Stimulated activated naive B cell treated with anti-CD40 and anti-IgM and Interleukin-4, amounts not matched to agents 10 μg/mL and 1 μg/mL and 100 μg/mL, for 72 hours (primary cell): ENCODE measurements at regions not wholly inside any gene's neighbourhood (a gene's known extent, or its start where the extent isn't known, plus 50 kb on each side); places are given as distances from the start of the nearest gene placed in this dataset.

Source experiments
- ATAC-seq, 2 donors: fragments of 150-1000 bp; cut with Tn5 transposase; replicated peaks; 2 replicates each; pipeline ENCODE4 v1.10.0; 2021; ENCODE audit warnings: moderate library complexity in 1 of 2
- DNase-seq: peaks from one replicate; pipeline ENCODE4 v3.0.0; 2021
- H3K27ac Mint-ChIP-seq: one replicate; pipeline ENCODE4 v1.8.0; 2022; ENCODE audit warnings: mild to moderate bottlenecking, mixed read lengths
- H3K27me3 Mint-ChIP-seq, 2 donors: one replicate each; pipeline ENCODE4 v1.8.0; 2022; ENCODE audit warnings: mixed read lengths in 2 of 2
- H3K36me3 Mint-ChIP-seq, 2 donors: one replicate each; pipeline ENCODE4 v1.8.0; 2022; ENCODE audit warnings: mixed read lengths in 2 of 2, mild to moderate bottlenecking in 1 of 2
- H3K4me1 Mint-ChIP-seq, 2 donors: one replicate each; pipeline ENCODE4 v1.8.0; 2022; ENCODE audit warnings: mixed read lengths in 2 of 2, mild to moderate bottlenecking in 1 of 2
- H3K4me3 Mint-ChIP-seq, 2 donors: one replicate each; pipeline ENCODE4 v1.8.0; 2022; ENCODE audit warnings: mild to moderate bottlenecking in 2 of 2, mixed read lengths in 2 of 2, moderate library complexity in 1 of 2
- H3K9me3 Mint-ChIP-seq, 2 donors: one replicate each; pipeline ENCODE4 v1.8.0; 2022; ENCODE audit warnings: mixed read lengths in 2 of 2, mild to moderate bottlenecking in 1 of 2

DNA sequence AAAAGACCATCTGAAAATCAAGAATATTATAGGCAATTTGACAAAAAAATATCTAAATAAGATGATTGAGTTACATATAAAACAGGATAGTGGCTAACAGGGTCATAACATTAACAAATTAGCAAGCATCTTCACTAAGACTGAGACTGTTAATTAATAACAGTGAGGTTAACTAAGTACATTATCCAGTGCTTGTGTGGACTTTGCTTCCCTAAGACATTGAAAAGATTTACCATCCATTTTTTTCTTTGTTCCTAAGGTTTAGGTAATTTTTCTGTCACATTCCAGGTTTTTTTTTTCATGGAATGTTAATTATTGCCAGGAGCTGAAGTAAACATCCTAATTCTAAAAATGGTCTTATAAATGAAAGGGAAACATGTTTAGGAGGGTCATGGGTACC lies 227.6 kb downstream of the ANKRD7 start:
- Mint-ChIP-seq H3K36me3 (no peaks in the 10 kb centered on the region), H3K4me3 (no peak overlapping the region), H3K9me3 (peaks cover 0 to 7% of the 10 kb centered on the region in 2 donors), H3K27me3 (no peaks in the 10 kb centered on the region), H3K27ac (no peak overlapping the region), H3K4me1 (no peaks in the 10 kb centered on the region)
- ATAC-seq = no peak
- DNase-seq = no peak

DNA sequence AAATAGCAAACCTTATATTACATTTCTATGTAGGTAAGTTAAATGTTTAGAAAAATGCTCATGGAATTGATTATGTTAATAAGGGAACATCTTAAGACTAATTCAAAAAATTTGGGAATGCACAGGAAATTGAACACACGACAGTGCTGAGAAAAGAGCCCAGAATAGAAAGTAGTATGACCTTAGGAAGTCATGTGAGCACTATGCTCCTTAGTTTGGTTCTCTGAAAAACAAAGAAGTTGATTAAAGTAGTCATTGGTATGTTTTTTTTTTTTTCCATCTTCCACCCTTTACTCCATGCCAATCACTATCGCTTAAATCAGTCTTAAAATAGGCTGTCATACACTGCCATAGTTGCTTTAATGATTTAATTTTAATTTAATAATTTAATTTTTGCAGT lies 242.9 kb downstream of the ANKRD7 start:
- DNase-seq (no peak), ATAC-seq (no peak)
- Mint-ChIP-seq H3K27me3 (no peaks in the 10 kb centered on the region), H3K9me3 (no peaks in the 10 kb centered on the region), H3K4me3 (no peak overlapping the region), H3K4me1 (no peaks in the 10 kb centered on the region), H3K27ac (no peak overlapping the region), H3K36me3 (no peaks in the 10 kb centered on the region)

DNA sequence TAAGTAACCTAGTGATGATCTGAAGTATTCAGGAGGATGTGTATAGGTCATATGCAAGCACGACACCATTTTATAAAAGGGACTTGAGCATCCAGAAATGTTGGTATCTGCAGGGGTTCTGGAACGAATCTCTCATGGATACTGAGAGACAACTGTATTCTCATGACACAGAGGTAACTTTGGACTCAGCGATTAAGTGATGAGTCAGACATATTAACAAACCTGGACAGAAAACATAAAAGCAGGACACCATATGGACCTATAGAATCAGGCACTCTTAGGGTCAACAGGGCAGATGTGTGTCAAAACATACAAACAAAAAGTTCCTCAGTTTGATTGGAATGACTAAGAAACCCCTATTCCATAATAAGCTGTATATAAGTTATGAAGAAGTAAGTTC lies 248.1 kb downstream of the ANKRD7 start:
- peaks cover 0 to 2% of the 10 kb centered on the region in 2 donors for H3K9me3 Mint-ChIP-seq
- H3K4me1 Mint-ChIP-seq = no peaks in the 10 kb centered on the region
- H3K27ac Mint-ChIP-seq = no peak overlapping the region
- no peaks in the 10 kb centered on the region for H3K27me3 Mint-ChIP-seq
- DNase-seq (no peak), ATAC-seq (no peak)
- H3K36me3 Mint-ChIP-seq = no peaks in the 10 kb centered on the region
- no peak overlapping the region for H3K4me3 Mint-ChIP-seq

DNA sequence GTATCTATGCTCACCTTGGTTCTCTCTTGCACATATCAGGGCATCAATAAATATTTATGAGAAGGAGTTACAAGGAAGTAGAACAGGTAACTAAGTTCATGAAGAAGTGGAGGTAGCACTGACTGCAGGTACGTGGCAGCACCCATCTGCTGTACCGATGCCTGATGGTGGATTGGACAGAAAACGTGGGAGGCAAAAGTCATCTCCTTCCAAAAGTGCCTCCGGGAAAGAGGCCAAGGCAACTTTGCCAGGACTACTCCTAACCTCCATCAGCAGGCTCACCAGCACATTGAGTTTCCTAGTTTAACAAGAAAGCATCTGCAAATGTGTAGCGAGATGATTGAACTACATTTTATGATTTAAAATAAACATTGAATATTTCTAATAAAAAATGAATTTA lies 248.8 kb downstream of the ANKRD7 start:
- H3K4me3 Mint-ChIP-seq = no peak overlapping the region

DNA sequence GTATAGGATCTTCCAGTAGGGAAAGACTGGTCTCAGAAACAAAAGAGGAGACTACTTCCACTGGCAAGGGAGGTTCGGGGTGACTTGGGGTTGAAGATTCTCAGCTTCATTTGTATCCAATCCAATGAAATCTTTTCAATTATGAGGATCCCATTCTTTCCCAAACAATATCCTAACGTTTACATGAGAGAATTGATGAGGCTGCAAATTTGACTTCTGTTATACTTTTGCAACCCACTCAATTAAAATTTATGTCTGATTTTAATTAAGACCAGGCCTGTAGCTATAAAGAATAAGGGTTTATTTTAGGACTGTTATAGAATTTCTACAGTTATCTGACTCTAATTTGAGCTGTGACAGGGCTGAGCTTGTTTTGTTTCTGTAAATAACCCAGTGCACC lies 251.5 kb downstream of the ANKRD7 start:
- no peak for ATAC-seq
- Mint-ChIP-seq H3K27ac (no peak overlapping the region), H3K4me1 (no peaks in the 10 kb centered on the region), H3K36me3 (no peaks in the 10 kb centered on the region), H3K27me3 (no peaks in the 10 kb centered on the region), H3K4me3 (no peak overlapping the region), H3K9me3 (peaks cover 0 to 2% of the 10 kb centered on the region in 2 donors)
- no peak for DNase-seq

More for the DNA sequence above, 248.8 kb downstream of the ANKRD7 start:
- ATAC-seq (no peak), DNase-seq (no peak)
- no peaks in the 10 kb centered on the region for H3K36me3 Mint-ChIP-seq
- H3K4me1 Mint-ChIP-seq = no peaks in the 10 kb centered on the region
- no peak overlapping the region for H3K27ac Mint-ChIP-seq
- H3K9me3 Mint-ChIP-seq = peaks cover 0 to 2% of the 10 kb centered on the region in 2 donors
- no peaks in the 10 kb centered on the region for H3K27me3 Mint-ChIP-seq

DNA sequence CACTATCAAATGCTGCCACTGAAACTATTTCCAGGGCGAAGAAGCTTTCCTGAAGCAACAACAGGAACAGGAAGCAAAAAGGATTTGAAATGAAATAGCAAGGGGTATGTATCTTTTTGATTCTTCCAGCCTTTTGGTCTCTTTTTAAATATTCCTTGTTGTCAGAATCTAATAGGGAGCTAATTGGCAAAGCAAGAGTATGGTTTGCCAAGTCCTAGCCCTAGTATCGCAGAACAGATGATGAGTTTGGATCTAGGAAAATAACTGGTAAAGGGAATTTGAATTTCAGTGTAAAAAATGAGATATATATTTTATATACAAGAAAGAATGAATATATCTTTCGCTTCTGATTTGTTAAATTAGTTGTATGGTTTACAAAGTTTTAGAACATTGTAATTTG lies 252.5 kb downstream of the ANKRD7 start:
- Mint-ChIP-seq H3K27ac (no peak overlapping the region), H3K9me3 (peaks cover 0 to 2% of the 10 kb centered on the region in 2 donors), H3K4me3 (no peak overlapping the region), H3K27me3 (no peaks in the 10 kb centered on the region), H3K4me1 (no peaks in the 10 kb centered on the region), H3K36me3 (no peaks in the 10 kb centered on the region)
- DNase-seq (no peak), ATAC-seq (no peak)

DNA sequence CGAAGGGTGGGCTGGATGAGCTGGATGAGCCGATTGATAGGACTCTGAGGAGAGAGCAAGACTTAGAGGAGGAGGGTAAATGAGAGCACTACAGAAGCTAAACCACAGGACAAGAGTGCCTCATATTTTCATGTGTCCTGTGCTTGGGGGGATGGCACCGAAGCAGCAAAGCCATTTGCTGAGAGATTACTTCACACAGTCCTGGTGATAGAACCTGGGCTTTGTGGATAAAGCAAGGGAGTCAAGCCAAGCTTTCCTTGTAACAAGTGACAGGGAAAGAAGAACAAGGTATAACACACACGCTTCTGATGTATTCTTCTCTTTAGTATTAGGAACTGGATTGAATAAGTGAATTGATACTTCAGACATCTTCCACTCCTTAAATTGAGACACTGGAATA lies 253.7 kb downstream of the ANKRD7 start:
- Mint-ChIP-seq H3K27ac (no peak overlapping the region), H3K36me3 (no peaks in the 10 kb centered on the region), H3K4me1 (no peaks in the 10 kb centered on the region), H3K4me3 (no peak overlapping the region), H3K9me3 (peaks cover 0 to 8% of the 10 kb centered on the region in 2 donors), H3K27me3 (no peaks in the 10 kb centered on the region)
- ATAC-seq (no peak), DNase-seq (no peak)

DNA sequence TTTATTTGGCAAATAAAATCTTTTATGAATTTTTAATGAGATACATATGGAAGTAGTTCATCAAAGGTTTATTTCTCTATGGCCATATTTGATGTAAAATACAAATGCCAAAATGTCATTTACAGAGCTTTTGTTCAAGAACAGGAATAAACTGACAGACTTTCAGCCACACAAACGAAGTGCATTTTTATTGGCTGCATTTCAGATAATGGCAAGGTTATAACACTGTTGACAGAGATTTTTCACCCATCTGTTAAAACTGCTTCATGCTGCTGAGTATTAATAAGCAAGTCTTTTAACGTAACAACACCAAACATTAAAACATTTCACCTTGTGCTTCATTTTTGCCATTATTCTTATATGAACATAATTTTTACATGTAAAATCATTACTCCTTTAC lies 254.4 kb downstream of the ANKRD7 start:
- H3K4me3 Mint-ChIP-seq = no peak overlapping the region
- H3K9me3 Mint-ChIP-seq = peaks cover 0 to 8% of the 10 kb centered on the region in 2 donors
- H3K36me3 Mint-ChIP-seq = no peaks in the 10 kb centered on the region
- ATAC-seq (no peak), DNase-seq (no peak)
- no peaks in the 10 kb centered on the region for H3K4me1 Mint-ChIP-seq
- no peaks in the 10 kb centered on the region for H3K27me3 Mint-ChIP-seq
- H3K27ac Mint-ChIP-seq = no peak overlapping the region

DNA sequence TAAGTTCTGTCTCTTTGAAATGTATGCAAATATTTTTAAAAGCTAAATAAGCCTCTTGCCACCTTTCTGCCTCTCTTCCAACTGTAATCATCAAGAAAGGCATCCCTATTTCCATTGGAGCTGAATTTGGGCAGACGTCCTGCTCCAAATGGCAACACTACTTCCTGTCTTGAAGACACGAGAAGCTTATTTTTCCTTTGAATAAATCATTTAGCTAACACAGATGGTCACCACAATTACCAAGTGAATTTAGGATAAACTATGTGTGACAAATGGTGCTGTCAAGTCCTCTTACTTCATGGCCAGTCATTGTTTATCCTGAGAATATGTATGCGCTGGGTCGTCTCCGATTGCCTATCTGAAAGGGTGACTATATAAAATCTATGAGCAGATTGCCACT lies 268.0 kb downstream of the ANKRD7 start:
- Mint-ChIP-seq H3K4me1 (no peaks in the 10 kb centered on the region), H3K36me3 (no peaks in the 10 kb centered on the region), H3K4me3 (no peak overlapping the region), H3K27ac (no peak overlapping the region), H3K9me3 (peaks cover 0 to 3% of the 10 kb centered on the region in 2 donors), H3K27me3 (no peaks in the 10 kb centered on the region)
- DNase-seq (no peak), ATAC-seq (no peak)

DNA sequence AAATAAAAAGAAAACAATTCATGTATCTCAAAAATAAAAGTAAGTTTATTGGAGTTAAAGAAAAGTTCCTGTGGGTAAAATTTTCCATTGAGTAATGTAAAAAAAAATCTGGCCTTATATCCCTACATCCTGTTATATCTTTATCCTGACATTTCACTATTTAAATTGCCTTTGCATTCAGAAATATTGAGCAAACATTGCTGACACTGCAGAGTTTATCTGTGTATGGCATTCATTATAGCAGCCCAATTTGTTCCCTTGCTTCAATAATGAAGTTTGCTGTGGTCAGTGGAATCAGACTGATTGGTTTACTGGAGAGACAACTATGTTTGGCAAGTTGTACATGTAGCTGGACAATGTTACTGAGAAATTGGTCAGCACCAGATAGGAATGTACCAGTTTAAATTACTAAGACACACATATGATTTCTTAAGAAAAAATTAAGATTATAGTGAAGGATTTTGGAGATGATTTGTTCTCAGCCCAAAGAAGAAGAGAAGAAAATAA lies 271.7 kb downstream of the ANKRD7 start:
- no peaks in the 10 kb centered on the region for H3K27me3 Mint-ChIP-seq
- peaks cover 0 to 2% of the 10 kb centered on the region in 2 donors for H3K9me3 Mint-ChIP-seq
- H3K36me3 Mint-ChIP-seq = no peaks in the 10 kb centered on the region
- no peak overlapping the region for H3K4me3 Mint-ChIP-seq
- no peaks in the 10 kb centered on the region for H3K4me1 Mint-ChIP-seq
- no peak for ATAC-seq
- no peak for DNase-seq
- peak overlapping the region; percentile 11 for H3K27ac Mint-ChIP-seq

DNA sequence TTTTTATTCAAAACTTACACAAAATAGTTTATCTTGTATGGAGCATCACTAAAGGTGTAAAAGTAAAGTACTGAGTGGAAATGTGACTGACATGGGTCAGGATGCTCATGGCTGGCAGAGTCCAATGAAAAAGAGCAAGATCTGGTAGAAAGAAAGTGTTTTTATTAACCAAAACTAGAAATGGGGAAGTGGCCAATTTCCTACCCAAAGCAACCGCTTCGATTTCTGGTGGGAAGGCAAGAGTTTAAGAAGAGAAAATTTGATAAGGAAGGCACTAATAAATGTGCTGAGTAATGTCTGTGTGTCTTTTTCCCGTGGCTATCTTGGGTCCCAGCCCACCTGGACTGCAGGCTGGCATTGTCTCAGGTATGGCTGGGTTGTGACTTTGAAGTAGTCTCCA lies 277.7 kb downstream of the ANKRD7 start:
- Mint-ChIP-seq H3K4me3 (no peak overlapping the region), H3K36me3 (no peaks in the 10 kb centered on the region), H3K27ac (no peak overlapping the region), H3K4me1 (no peaks in the 10 kb centered on the region), H3K27me3 (no peaks in the 10 kb centered on the region), H3K9me3 (peaks cover 2 to 5% of the 10 kb centered on the region in 2 donors)
- ATAC-seq = no peak
- no peak for DNase-seq

DNA sequence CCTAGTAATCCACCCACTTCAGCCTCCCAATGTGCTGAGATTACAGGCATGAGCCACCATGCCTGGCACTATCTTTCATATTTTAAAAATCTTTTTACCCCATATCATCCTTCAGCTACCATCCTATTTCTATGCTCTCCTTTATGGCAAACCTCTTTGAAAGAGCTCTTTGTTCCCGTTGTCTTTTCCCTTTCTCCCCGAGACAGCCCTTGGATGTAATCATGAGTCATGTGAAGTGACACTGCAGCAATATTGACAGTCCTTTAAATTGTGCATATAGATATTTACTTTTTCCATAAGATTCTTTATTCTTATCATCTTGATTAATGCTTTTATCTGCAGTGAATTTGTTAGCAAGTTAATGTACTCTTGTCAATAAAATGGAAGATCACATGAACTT lies 286.6 kb downstream of the ANKRD7 start:
- no peak for ATAC-seq
- Mint-ChIP-seq H3K36me3 (no peaks in the 10 kb centered on the region), H3K4me1 (no peaks in the 10 kb centered on the region), H3K9me3 (no peaks in the 10 kb centered on the region), H3K4me3 (no peak overlapping the region), H3K27me3 (no peaks in the 10 kb centered on the region), H3K27ac (no peak overlapping the region)
- DNase-seq = no peak

DNA sequence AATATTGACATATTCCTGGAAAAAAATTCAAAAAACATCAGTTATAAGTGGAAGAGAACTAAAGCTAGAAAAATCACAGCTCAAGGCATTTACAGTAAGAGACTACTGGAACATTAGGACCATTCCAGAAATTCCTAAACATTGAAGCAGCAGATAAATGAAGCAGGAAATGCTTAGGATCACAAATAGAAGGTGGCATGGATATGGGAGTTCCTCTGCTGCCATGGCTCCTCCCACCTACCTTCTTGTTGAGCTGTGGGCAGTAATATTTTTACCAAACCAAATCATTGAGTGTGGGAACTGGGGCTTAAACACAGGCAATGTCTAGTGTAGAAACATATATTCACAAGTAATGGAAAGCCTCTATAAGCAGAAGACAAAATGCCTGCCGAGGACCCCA lies 292.8 kb downstream of the ANKRD7 start:
- ATAC-seq (no peak), DNase-seq (no peak)
- Mint-ChIP-seq H3K4me1 (no peaks in the 10 kb centered on the region), H3K27ac (no peak overlapping the region), H3K9me3 (no peaks in the 10 kb centered on the region), H3K4me3 (no peak overlapping the region), H3K27me3 (no peaks in the 10 kb centered on the region), H3K36me3 (no peaks in the 10 kb centered on the region)

DNA sequence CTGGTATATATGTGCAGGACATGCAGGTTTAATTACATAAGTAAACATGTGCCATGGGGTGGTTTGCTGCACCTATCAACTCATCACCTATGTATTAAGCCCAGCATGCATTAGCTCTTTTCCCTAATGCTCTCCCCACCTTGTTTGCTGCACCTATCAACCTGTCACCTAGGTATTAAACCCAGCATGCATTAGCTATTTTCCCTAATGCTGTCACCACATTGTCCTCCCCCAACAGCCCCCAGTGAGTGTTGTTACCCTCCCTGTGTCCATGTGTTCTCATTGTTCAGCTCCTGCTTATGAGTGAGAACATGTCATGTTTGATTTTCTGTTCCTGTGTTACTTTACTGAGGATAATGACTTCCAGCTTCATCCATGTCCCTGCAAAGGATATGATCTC lies 300.5 kb downstream of the ANKRD7 start:
- Mint-ChIP-seq H3K27me3 (no peaks in the 10 kb centered on the region), H3K27ac (no peak overlapping the region), H3K36me3 (no peaks in the 10 kb centered on the region), H3K4me1 (no peaks in the 10 kb centered on the region), H3K4me3 (no peak overlapping the region), H3K9me3 (peaks cover 0 to 2% of the 10 kb centered on the region in 2 donors)
- DNase-seq = no peak
- no peak for ATAC-seq

DNA sequence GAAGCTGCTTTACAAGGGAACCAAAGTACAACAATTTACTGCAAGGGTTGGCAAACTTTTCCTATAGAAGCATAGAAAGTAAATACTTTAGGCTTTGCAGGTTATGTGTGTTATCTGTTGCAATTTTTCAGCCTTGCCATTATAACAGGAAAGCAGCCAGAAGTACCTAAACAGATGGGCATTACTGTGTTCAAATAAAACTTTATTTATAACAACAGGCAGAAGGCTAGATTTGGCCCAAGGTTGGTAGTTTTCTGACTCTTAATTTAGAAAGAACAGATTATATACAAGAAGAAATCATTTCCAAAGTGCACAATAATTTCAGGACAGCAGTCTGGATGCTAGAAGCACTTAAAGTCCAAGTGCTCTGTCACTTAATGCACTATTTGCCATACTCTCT lies 307.1 kb downstream of the ANKRD7 start:
- ATAC-seq (no peak), DNase-seq (no peak)
- peaks cover 0 to 1% of the 10 kb centered on the region in 2 donors for H3K9me3 Mint-ChIP-seq
- H3K27me3 Mint-ChIP-seq = no peaks in the 10 kb centered on the region
- no peaks in the 10 kb centered on the region for H3K36me3 Mint-ChIP-seq
- H3K27ac Mint-ChIP-seq = no peak overlapping the region
- no peak overlapping the region for H3K4me3 Mint-ChIP-seq
- H3K4me1 Mint-ChIP-seq = no peaks in the 10 kb centered on the region

DNA sequence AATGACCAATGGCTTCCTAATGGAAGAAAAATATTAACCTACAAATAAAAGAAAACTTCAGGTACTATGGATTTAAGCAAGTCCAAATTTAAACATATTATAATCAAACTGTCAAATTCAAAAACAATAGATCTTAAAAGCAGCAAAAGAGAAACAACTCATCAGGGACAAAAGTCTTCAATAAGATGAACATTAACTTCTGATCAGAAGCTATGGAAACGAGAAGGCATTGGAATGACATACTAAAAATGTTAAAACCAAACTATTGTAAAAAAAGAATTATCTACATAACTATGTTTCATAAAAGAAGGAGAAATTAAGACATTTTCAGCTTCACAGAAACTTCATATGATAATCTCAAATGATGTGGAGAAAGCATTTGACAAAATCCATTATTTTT lies 334.7 kb downstream of the ANKRD7 start:
- no peak overlapping the region for H3K27ac Mint-ChIP-seq
- peaks cover 3% of the 10 kb centered on the region in 2 donors for H3K9me3 Mint-ChIP-seq
- H3K27me3 Mint-ChIP-seq = no peaks in the 10 kb centered on the region
- H3K36me3 Mint-ChIP-seq = no peaks in the 10 kb centered on the region
- DNase-seq (no peak), ATAC-seq (no peak)
- H3K4me1 Mint-ChIP-seq = no peaks in the 10 kb centered on the region
- H3K4me3 Mint-ChIP-seq = no peak overlapping the region
